HEK293 (cell line): ENCODE measurements at regions not wholly inside any gene's neighbourhood (a gene's known extent, or its start where the extent isn't known, plus 50 kb on each side); places are given as distances from the start of the nearest gene placed in this dataset.

Experiments
- CTCF ChIA-PET: fragments of 350-600 bp; formaldehyde crosslinking; extraction: SDS; loops from one replicate; lab custom pipeline; 2021; ENCODE audit warnings: antibody characterized with exemption; lab: Yijun Ruan, JAX
- POLR2A ChIA-PET: fragments of 300-600 bp; formaldehyde crosslinking; extraction: SDS; loops from one replicate; lab custom pipeline; 2020; ENCODE audit warnings: antibody characterized with exemption, inconsistent platforms; lab: Yijun Ruan, JAX
- H3K27ac ChIP-seq: fragments of 200-500 bp; sonication (Bioruptor generic); 2 replicates; pipeline ENCODE4 v1.5.1; 2014; ENCODE audit warnings: low read depth, low read length, control low read depth, inconsistent platforms; ENCODE audit errors: extremely low read depth
- H3K36me3 ChIP-seq, 2 experiments: fragments of 200-500 bp in 1 of 2; sonication (Bioruptor generic) in 1 of 2; 1 replicate in 1 of 2; 2 replicates in 1 of 2; pipeline ENCODE4 v1.5.1; 2014 to 2017; ENCODE audit warnings: inconsistent platforms in 2 of 2, low read length in 2 of 2; ENCODE audit not compliant: control insufficient read depth in 2 of 2, insufficient read depth in 1 of 2
- H3K4me1 ChIP-seq: fragments of 200-500 bp; sonication (Bioruptor generic); 2 replicates; pipeline ENCODE4 v1.5.1; 2014; ENCODE audit warnings: mild to moderate bottlenecking, low read length, inconsistent platforms; ENCODE audit not compliant: control insufficient read depth, insufficient read depth
- H3K4me3 ChIP-seq: 2 replicates; pipeline ENCODE4 v1.5.1; 2011; ENCODE audit warnings: low read depth, mild to moderate bottlenecking, control low read depth, low read length, moderate library complexity
- H3K9me3 ChIP-seq: fragments of 200-500 bp; sonication (Bioruptor generic); 2 replicates; pipeline ENCODE4 v1.5.1; 2014; ENCODE audit warnings: low read depth, low read length, inconsistent platforms; ENCODE audit not compliant: control insufficient read depth, insufficient read depth
- EGR2 ChIP-seq: fragments of 450-650 bp; formaldehyde crosslinking; IDR thresholded peaks from 2 replicates; pipeline ENCODE4 v1.5.1; 2016; ENCODE audit warnings: low read depth, missing biosample characterization, missing genetic modification characterization
- MEIS1 ChIP-seq: sonication (generic); formaldehyde crosslinking; IDR thresholded peaks from 2 replicates; pipeline ENCODE4 v1.8.1; 2022; ENCODE audit warnings: missing genetic modification reagents, mild to moderate bottlenecking, borderline replicate concordance
- OVOL3 ChIP-seq: fragments of 450-650 bp; formaldehyde crosslinking; IDR thresholded peaks from 2 replicates; pipeline ENCODE4 v1.5.1; 2016; ENCODE audit warnings: missing biosample characterization, missing genetic modification characterization
- RBAK ChIP-seq: fragments of 450-650 bp; formaldehyde crosslinking; IDR thresholded peaks from 2 replicates; pipeline ENCODE4 v1.5.1; 2016; ENCODE audit warnings: missing biosample characterization, missing genetic modification characterization
- SALL2 ChIP-seq: fragments of 450-650 bp; formaldehyde crosslinking; IDR thresholded peaks from 2 replicates; pipeline ENCODE4 v1.5.0; 2017; ENCODE audit warnings: missing biosample characterization, mild to moderate bottlenecking, missing genetic modification characterization, borderline replicate concordance
- SP7 ChIP-seq: fragments of 450-650 bp; formaldehyde crosslinking; IDR thresholded peaks from 2 replicates; pipeline ENCODE4 v1.5.1; 2016; ENCODE audit warnings: missing biosample characterization, missing genetic modification characterization
- TCF7L2 ChIP-seq: IDR thresholded peaks from 2 replicates; pipeline ENCODE4 v1.6.1; 2011; ENCODE audit warnings: low read depth, mild to moderate bottlenecking, inconsistent platforms, low read length, moderate library complexity, borderline replicate concordance
- ZFP37 ChIP-seq: fragments of 450-650 bp; formaldehyde crosslinking; IDR thresholded peaks from 2 replicates; pipeline ENCODE4 v1.5.1; 2016; ENCODE audit warnings: missing biosample characterization, missing genetic modification characterization
- ZNF112 ChIP-seq: fragments of 450-650 bp; formaldehyde crosslinking; IDR thresholded peaks from 2 replicates; pipeline ENCODE4 v1.5.0; 2017; ENCODE audit warnings: missing biosample characterization, missing genetic modification characterization
- ZNF132 ChIP-seq: fragments of 450-650 bp; formaldehyde crosslinking; IDR thresholded peaks from 2 replicates; pipeline ENCODE4 v1.5.1; 2017; ENCODE audit warnings: missing biosample characterization, missing genetic modification characterization, borderline replicate concordance
- ZNF133 ChIP-seq: fragments of 450-650 bp; formaldehyde crosslinking; IDR thresholded peaks from 2 replicates; pipeline ENCODE4 v1.5.1; 2016; ENCODE audit warnings: missing biosample characterization, missing genetic modification characterization
- ZNF138 ChIP-seq: fragments of 450-650 bp; formaldehyde crosslinking; IDR thresholded peaks from 2 replicates; pipeline ENCODE4 v1.5.1; 2016; ENCODE audit warnings: missing biosample characterization, missing genetic modification characterization, borderline replicate concordance
- ZNF146 ChIP-seq: fragments of 450-650 bp; formaldehyde crosslinking; IDR thresholded peaks from 2 replicates; pipeline ENCODE4 v1.5.1; 2016; ENCODE audit warnings: missing biosample characterization, missing genetic modification characterization
- ZNF324 ChIP-seq: fragments of 450-650 bp; formaldehyde crosslinking; IDR thresholded peaks from 2 replicates; pipeline ENCODE4 v1.5.1; 2016; ENCODE audit warnings: missing biosample characterization, missing genetic modification characterization
- ZNF426 ChIP-seq: fragments of 450-650 bp; formaldehyde crosslinking; IDR thresholded peaks from 2 replicates; pipeline ENCODE4 v1.5.1; 2017; ENCODE audit warnings: missing biosample characterization, missing genetic modification characterization, mild to moderate bottlenecking, inconsistent platforms, moderate library complexity
- ZNF610 ChIP-seq: fragments of 450-650 bp; formaldehyde crosslinking; IDR thresholded peaks from 2 replicates; pipeline ENCODE4 v1.5.1; 2016; ENCODE audit warnings: missing biosample characterization, missing genetic modification characterization, borderline replicate concordance
- ZNF701 ChIP-seq: fragments of 450-650 bp; formaldehyde crosslinking; IDR thresholded peaks from 2 replicates; pipeline ENCODE4 v1.5.1; 2016; ENCODE audit warnings: missing biosample characterization, missing genetic modification characterization
- ZNF843 ChIP-seq: fragments of 450-650 bp; formaldehyde crosslinking; IDR thresholded peaks from 2 replicates; pipeline ENCODE4 v1.5.1; 2016; ENCODE audit warnings: missing biosample characterization, missing genetic modification characterization
- ZSCAN30 ChIP-seq: fragments of 450-650 bp; IDR thresholded peaks from 2 replicates; pipeline ENCODE4 v1.5.1; 2018; ENCODE audit warnings: missing biosample characterization, mild to moderate bottlenecking, missing genetic modification characterization, moderate library complexity
- TF ChIP-seq, protein P1 (sequence below): fragments of 450-650 bp; formaldehyde crosslinking; IDR thresholded peaks from 2 replicates; pipeline ENCODE4 v1.5.1; 2017; ENCODE audit warnings: missing biosample characterization, missing genetic modification characterization
- TF ChIP-seq, protein P2 (sequence below): fragments of 450-650 bp; formaldehyde crosslinking; IDR thresholded peaks from 2 replicates; pipeline ENCODE4 v1.5.1; 2016; ENCODE audit warnings: missing biosample characterization, missing genetic modification characterization
- TF ChIP-seq, protein P3 (sequence below): fragments of 450-650 bp; formaldehyde crosslinking; conservative IDR thresholded peaks from 2 replicates; pipeline ENCODE4 v1.5.1; 2016; ENCODE audit warnings: low read depth, missing biosample characterization, missing genetic modification characterization
- TF ChIP-seq, protein P4 (sequence below): fragments of 450-650 bp; formaldehyde crosslinking; IDR thresholded peaks from 2 replicates; pipeline ENCODE4 v1.5.1; 2017; ENCODE audit warnings: missing biosample characterization, missing genetic modification characterization

GRCh38 chr3:6803619-6804018 lies 57.3 kb upstream of the GRM7 start (continued):
- TF ChIP-seq ZNF146 (tag by site-specific recombination) (no peak), ZNF132 (tag by site-specific recombination) (no peak), ZNF843 (tag by site-specific recombination) (no peak), EGR2 (tag by site-specific recombination) (no peak), TCF7L2 (no peak), ZNF701 (no peak), SP7 (tag by site-specific recombination) (no peak), ZFP37 (no peak)
- TF ChIP-seq, protein P1, sequence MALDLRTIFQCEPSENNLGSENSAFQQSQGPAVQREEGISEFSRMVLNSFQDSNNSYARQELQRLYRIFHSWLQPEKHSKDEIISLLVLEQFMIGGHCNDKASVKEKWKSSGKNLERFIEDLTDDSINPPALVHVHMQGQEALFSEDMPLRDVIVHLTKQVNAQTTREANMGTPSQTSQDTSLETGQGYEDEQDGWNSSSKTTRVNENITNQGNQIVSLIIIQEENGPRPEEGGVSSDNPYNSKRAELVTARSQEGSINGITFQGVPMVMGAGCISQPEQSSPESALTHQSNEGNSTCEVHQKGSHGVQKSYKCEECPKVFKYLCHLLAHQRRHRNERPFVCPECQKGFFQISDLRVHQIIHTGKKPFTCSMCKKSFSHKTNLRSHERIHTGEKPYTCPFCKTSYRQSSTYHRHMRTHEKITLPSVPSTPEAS, result no peak
- TF ChIP-seq, protein P2, sequence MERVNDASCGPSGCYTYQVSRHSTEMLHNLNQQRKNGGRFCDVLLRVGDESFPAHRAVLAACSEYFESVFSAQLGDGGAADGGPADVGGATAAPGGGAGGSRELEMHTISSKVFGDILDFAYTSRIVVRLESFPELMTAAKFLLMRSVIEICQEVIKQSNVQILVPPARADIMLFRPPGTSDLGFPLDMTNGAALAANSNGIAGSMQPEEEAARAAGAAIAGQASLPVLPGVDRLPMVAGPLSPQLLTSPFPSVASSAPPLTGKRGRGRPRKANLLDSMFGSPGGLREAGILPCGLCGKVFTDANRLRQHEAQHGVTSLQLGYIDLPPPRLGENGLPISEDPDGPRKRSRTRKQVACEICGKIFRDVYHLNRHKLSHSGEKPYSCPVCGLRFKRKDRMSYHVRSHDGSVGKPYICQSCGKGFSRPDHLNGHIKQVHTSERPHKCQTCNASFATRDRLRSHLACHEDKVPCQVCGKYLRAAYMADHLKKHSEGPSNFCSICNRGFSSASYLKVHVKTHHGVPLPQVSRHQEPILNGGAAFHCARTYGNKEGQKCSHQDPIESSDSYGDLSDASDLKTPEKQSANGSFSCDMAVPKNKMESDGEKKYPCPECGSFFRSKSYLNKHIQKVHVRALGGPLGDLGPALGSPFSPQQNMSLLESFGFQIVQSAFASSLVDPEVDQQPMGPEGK (tag by site-specific recombination), result no peak

GRCh38 chr3:6805236-6805635 lies 55.7 kb upstream of the GRM7 start:
- ChIA-PET POLR2A (no interaction called here), CTCF (no interaction called here)
- no peaks in the 10 kb centered on the region for H3K4me1 ChIP-seq
- no peak overlapping the region for H3K27ac ChIP-seq
- no peaks in the 10 kb centered on the region for H3K9me3 ChIP-seq
- H3K4me3 ChIP-seq, result no peak overlapping the region
- H3K36me3 ChIP-seq, result no peaks in the 10 kb centered on the region
- no peak for TF ChIP-seq ZNF133 (tag by site-specific recombination)
- TF ChIP-seq, protein P2 (tag by site-specific recombination), result no peak
- TF ChIP-seq, protein P3, sequence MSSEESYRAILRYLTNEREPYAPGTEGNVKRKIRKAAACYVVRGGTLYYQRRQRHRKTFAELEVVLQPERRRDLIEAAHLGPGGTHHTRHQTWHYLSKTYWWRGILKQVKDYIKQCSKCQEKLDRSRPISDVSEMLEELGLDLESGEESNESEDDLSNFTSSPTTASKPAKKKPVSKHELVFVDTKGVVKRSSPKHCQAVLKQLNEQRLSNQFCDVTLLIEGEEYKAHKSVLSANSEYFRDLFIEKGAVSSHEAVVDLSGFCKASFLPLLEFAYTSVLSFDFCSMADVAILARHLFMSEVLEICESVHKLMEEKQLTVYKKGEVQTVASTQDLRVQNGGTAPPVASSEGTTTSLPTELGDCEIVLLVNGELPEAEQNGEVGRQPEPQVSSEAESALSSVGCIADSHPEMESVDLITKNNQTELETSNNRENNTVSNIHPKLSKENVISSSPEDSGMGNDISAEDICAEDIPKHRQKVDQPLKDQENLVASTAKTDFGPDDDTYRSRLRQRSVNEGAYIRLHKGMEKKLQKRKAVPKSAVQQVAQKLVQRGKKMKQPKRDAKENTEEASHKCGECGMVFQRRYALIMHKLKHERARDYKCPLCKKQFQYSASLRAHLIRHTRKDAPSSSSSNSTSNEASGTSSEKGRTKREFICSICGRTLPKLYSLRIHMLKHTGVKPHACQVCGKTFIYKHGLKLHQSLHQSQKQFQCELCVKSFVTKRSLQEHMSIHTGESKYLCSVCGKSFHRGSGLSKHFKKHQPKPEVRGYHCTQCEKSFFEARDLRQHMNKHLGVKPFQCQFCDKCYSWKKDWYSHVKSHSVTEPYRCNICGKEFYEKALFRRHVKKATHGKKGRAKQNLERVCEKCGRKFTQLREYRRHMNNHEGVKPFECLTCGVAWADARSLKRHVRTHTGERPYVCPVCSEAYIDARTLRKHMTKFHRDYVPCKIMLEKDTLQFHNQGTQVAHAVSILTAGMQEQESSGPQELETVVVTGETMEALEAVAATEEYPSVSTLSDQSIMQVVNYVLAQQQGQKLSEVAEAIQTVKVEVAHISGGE (tag by site-specific recombination), result no peak
- TF ChIP-seq RBAK (tag by site-specific recombination), result no peak
- TF ChIP-seq ZNF610 (tag by site-specific recombination), result no peak
- TF ChIP-seq OVOL3, result no peak
- TF ChIP-seq, all 188 proteins: peak for 0

DNA sequence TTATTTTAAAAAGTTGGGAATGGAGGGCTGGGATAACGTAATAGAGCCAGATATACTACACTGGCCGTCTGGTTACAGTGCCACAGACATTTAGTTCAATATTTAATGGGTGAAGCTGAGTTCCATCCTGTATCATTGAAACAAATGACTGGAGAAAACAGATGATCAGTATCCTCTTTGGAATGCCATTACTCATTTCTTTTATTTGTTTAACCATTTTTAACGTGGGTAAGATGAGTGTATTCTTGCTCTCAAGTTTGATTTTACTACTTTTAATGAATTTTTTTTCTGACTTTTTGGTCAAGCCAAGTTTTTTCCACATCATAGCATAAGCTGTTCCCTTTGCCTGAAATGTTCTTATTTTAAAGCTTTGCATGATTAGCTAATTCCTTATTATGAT lies 53.9 kb upstream of the GRM7 start:
- ChIA-PET CTCF (no interaction called here), POLR2A (interaction anchor here (0.6 kb wide), 1 partner anchor 1525 kb away, joined by 3 read pairs; no protein-coding TSS in a partner anchor)
- H3K4me1 ChIP-seq, result no peaks in the 10 kb centered on the region
- no peak overlapping the region for H3K27ac ChIP-seq
- no peak overlapping the region for H3K4me3 ChIP-seq
- no peaks in the 10 kb centered on the region for H3K36me3 ChIP-seq
- no peaks in the 10 kb centered on the region for H3K9me3 ChIP-seq
- TF ChIP-seq ZNF324 (tag by site-specific recombination) (no peak), ZNF138 (tag by site-specific recombination) (no peak), ZNF112 (tag by site-specific recombination) (no peak), MEIS1 (CRISPR knock-in tag) (no peak), ZNF426 (tag by site-specific recombination) (no peak), ZNF146 (tag by site-specific recombination) (no peak), ZSCAN30 (tag by site-specific recombination) (no peak), SALL2 (tag by site-specific recombination) (no peak)
- TF ChIP-seq, protein P4, sequence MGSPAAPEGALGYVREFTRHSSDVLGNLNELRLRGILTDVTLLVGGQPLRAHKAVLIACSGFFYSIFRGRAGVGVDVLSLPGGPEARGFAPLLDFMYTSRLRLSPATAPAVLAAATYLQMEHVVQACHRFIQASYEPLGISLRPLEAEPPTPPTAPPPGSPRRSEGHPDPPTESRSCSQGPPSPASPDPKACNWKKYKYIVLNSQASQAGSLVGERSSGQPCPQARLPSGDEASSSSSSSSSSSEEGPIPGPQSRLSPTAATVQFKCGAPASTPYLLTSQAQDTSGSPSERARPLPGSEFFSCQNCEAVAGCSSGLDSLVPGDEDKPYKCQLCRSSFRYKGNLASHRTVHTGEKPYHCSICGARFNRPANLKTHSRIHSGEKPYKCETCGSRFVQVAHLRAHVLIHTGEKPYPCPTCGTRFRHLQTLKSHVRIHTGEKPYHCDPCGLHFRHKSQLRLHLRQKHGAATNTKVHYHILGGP (tag by site-specific recombination), result no peak
